Suprapubic skin (tissue), 3 donors: ENCODE measurements at regions not wholly inside any gene's neighbourhood (a gene's known extent, or its start where the extent isn't known, plus 50 kb on each side); places are given as distances from the start of the nearest gene placed in this dataset.

ENCODE experiments used
- EP300 ChIP-seq: sonication (generic); formaldehyde crosslinking; IDR thresholded peaks from one replicate; pipeline ENCODE4 v1.6.1; 2017; ENCODE audit warnings: antibody characterized with exemption
- TF ChIP-seq, protein P1 (sequence below), 2 donors: fragments of 200-600 bp in 1 of 2; fragments of 450-650 bp in 1 of 2; sonication (generic) in 1 of 2; IDR thresholded peaks; one replicate each; pipeline ENCODE4 v1.5.1; 2016 to 2019; ENCODE audit warnings: antibody characterized with exemption in 2 of 2, mild to moderate bottlenecking in 1 of 2, moderate library complexity in 1 of 2

GRCh38 chr5:61840361-61840760 is 465.6 kb upstream of the KIF2A start:
- TF ChIP-seq, protein P1, sequence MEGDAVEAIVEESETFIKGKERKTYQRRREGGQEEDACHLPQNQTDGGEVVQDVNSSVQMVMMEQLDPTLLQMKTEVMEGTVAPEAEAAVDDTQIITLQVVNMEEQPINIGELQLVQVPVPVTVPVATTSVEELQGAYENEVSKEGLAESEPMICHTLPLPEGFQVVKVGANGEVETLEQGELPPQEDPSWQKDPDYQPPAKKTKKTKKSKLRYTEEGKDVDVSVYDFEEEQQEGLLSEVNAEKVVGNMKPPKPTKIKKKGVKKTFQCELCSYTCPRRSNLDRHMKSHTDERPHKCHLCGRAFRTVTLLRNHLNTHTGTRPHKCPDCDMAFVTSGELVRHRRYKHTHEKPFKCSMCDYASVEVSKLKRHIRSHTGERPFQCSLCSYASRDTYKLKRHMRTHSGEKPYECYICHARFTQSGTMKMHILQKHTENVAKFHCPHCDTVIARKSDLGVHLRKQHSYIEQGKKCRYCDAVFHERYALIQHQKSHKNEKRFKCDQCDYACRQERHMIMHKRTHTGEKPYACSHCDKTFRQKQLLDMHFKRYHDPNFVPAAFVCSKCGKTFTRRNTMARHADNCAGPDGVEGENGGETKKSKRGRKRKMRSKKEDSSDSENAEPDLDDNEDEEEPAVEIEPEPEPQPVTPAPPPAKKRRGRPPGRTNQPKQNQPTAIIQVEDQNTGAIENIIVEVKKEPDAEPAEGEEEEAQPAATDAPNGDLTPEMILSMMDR (IDR thresholded peaks at IDR 0.05): no peak
- no peak for TF ChIP-seq EP300
